SK-N-SH treated with all-trans-retinoic acid at 6 μM for 48 hours (cell line): ENCODE measurements at regions not wholly inside any gene's neighbourhood (a gene's known extent, or its start where the extent isn't known, plus 50 kb on each side); places are given as distances from the start of the nearest gene placed in this dataset.

Experiments used
- ATAC-seq: fragments of 200-7000 bp; cut with Tn5 transposase; 3 replicates; pipeline ENCODE4 v1.9.1; 2020; ENCODE audit warnings: mild to moderate bottlenecking, moderate library complexity
- ARNTL ChIP-seq: fragments of 450-650 bp; formaldehyde crosslinking; IDR thresholded peaks from 2 replicates; pipeline ENCODE4 v1.5.0; 2020; ENCODE audit warnings: low read depth, mild to moderate bottlenecking, moderate library complexity, borderline replicate concordance
- BACH2 ChIP-seq: fragments of 250-450 bp; sonication (Bioruptor Pico); IDR thresholded peaks from 2 replicates; pipeline ENCODE4 v1.9.0; 2021; ENCODE audit warnings: mild to moderate bottlenecking, borderline replicate concordance
- CSDC2 ChIP-seq: fragments of 250-450 bp; sonication (Bioruptor Pico); IDR thresholded peaks from 2 replicates; pipeline ENCODE4 v1.5.0; 2020; ENCODE audit warnings: mild to moderate bottlenecking, moderate library complexity
- ESRRG ChIP-seq: fragments of 250-450 bp; sonication (Bioruptor Pico); IDR thresholded peaks from 2 replicates; pipeline ENCODE4 v1.6.1; 2021; ENCODE audit warnings: mild to moderate bottlenecking
- GLIS3 ChIP-seq: fragments of 250-450 bp; sonication (Bioruptor Pico); IDR thresholded peaks from 2 replicates; pipeline ENCODE4 v1.5.0; 2020; ENCODE audit warnings: mild to moderate bottlenecking, moderate library complexity
- ISL1 ChIP-seq: fragments of 250-450 bp; sonication (Bioruptor Pico); IDR thresholded peaks from 2 replicates; pipeline ENCODE4 v2.1.2; 2022; ENCODE audit warnings: mild to moderate bottlenecking, moderate library complexity
- OSR1 ChIP-seq: fragments of 250-450 bp; sonication (Bioruptor Pico); IDR thresholded peaks from 2 replicates; pipeline ENCODE4 v1.8.0; 2022; ENCODE audit warnings: moderate library complexity, mild to moderate bottlenecking, inconsistent platforms
- PPARA ChIP-seq: fragments of 250-450 bp; sonication (Bioruptor Pico); IDR thresholded peaks from 2 replicates; pipeline ENCODE4 v1.5.0; 2020; ENCODE audit warnings: mild to moderate bottlenecking, borderline replicate concordance
- RARB ChIP-seq: fragments of 250-450 bp; sonication (Bioruptor Pico); IDR thresholded peaks from 2 replicates; pipeline ENCODE4 v1.8.0; 2021; ENCODE audit warnings: mild to moderate bottlenecking, moderate library complexity
- SNAI2 ChIP-seq: fragments of 250-450 bp; sonication (Bioruptor Pico); IDR thresholded peaks from 2 replicates; pipeline ENCODE4 v1.5.0; 2020; ENCODE audit warnings: mild to moderate bottlenecking, moderate library complexity
- TCF4 ChIP-seq: fragments of 250-450 bp; sonication (Bioruptor Pico); IDR thresholded peaks from 2 replicates; pipeline ENCODE4 v1.8.0; 2021; ENCODE audit warnings: mild to moderate bottlenecking, moderate library complexity, borderline replicate concordance
- TOX ChIP-seq: fragments of 250-450 bp; sonication (Bioruptor Pico); IDR thresholded peaks from 2 replicates; pipeline ENCODE4 v1.8.0; 2021; ENCODE audit warnings: mild to moderate bottlenecking, moderate library complexity, borderline replicate concordance
- ZC3H10 ChIP-seq: fragments of 250-450 bp; sonication (Bioruptor Pico); IDR thresholded peaks from 2 replicates; pipeline ENCODE4 v1.5.1; 2021; ENCODE audit warnings: mild to moderate bottlenecking, moderate library complexity
- ZFP3 ChIP-seq: fragments of 250-450 bp; sonication (Bioruptor Pico); IDR thresholded peaks from 2 replicates; pipeline ENCODE4 v1.5.0; 2020; ENCODE audit warnings: mild to moderate bottlenecking, moderate library complexity
- ZFP30 ChIP-seq: fragments of 450-650 bp; formaldehyde crosslinking; IDR thresholded peaks from 2 replicates; pipeline ENCODE4 v1.5.0; 2022; ENCODE audit warnings: mild to moderate bottlenecking, moderate library complexity
- ZNF70 ChIP-seq: fragments of 450-650 bp; formaldehyde crosslinking; IDR thresholded peaks from 2 replicates; pipeline ENCODE4 v1.5.0; 2020; ENCODE audit warnings: mild to moderate bottlenecking, moderate library complexity
- ZNF8 ChIP-seq: fragments of 450-650 bp; formaldehyde crosslinking; IDR thresholded peaks from 2 replicates; pipeline ENCODE4 v1.5.0; 2020; ENCODE audit warnings: mild to moderate bottlenecking, moderate library complexity
- TF ChIP-seq, protein P1 (sequence below): fragments of 250-450 bp; sonication (Bioruptor Pico); IDR thresholded peaks from 2 replicates; pipeline ENCODE4 v1.5.1; 2020; ENCODE audit warnings: low read depth, mild to moderate bottlenecking, moderate library complexity
- TF ChIP-seq, protein P2 (sequence below): fragments of 250-450 bp; sonication (Bioruptor Pico); IDR thresholded peaks from 2 replicates; pipeline ENCODE4 v1.8.0; 2020; ENCODE audit warnings: mild to moderate bottlenecking, moderate library complexity, borderline replicate concordance
- TF ChIP-seq, protein P3 (sequence below): fragments of 250-450 bp; sonication (Bioruptor Pico); IDR thresholded peaks from 2 replicates; pipeline ENCODE4 v1.8.0; 2021; ENCODE audit warnings: low read depth, mild to moderate bottlenecking, moderate library complexity, borderline replicate concordance
- TF ChIP-seq, protein P4 (sequence below): fragments of 250-450 bp; sonication (Bioruptor Pico); IDR thresholded peaks from 2 replicates; pipeline ENCODE4 v1.5.0; 2020; ENCODE audit warnings: mild to moderate bottlenecking, moderate library complexity

DNA sequence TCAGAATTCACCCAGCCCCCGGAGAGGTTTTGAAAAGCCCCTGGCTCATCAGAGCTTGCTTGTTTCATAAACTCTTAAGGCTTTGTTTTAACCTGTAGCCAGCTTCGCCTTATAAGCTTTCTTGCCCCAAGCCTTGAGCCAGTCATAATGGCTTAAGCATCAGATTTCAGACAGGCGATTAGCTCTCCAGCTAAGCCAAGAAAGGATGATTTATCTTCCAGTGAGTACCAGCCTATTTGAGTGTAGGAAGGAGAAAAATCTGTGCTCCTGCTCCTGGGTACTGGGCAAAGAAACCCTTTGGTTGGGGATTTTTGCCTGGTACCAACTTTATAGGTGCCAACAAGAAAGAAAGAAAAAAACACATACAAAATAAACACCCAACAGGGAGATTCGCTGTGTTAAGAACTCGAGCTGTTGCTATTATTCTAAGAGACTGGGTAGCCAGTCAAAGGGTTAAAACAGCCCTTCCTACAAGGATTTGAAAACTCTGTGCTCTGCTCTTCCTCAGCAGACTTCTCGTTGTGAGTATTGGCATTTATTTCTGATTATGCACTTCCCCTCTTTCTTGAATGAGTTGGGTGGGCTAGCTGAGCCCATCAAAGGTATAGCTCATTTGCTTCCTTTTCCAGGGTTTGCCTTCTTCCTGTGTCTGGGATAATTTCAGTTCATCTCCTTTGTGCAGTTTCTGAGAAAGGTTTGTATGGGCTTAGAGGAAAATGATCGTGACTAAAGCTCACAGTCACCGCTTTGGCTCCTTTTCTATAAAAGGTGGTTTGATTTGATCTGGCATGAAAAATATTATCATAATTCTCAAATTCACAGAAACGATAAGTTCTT lies 157.2 kb upstream of the DMRT1 start:
- TF ChIP-seq, protein P1, sequence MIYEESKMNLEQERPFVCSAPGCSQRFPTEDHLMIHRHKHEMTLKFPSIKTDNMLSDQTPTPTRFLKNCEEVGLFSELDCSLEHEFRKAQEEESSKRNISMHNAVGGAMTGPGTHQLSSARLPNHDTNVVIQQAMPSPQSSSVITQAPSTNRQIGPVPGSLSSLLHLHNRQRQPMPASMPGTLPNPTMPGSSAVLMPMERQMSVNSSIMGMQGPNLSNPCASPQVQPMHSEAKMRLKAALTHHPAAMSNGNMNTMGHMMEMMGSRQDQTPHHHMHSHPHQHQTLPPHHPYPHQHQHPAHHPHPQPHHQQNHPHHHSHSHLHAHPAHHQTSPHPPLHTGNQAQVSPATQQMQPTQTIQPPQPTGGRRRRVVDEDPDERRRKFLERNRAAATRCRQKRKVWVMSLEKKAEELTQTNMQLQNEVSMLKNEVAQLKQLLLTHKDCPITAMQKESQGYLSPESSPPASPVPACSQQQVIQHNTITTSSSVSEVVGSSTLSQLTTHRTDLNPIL (CRISPR knock-in tag) = no peak
- no peak for TF ChIP-seq ZNF8 (CRISPR knock-in tag)
- TF ChIP-seq RARB (CRISPR knock-in tag) = no peak
- TF ChIP-seq ZC3H10 (CRISPR knock-in tag) = no peak
- TF ChIP-seq PPARA (CRISPR knock-in tag) = no peak
- no peak for TF ChIP-seq TOX
- TF ChIP-seq ZNF70 (CRISPR knock-in tag) = no peak
- no peak for TF ChIP-seq ESRRG (CRISPR knock-in tag)
- TF ChIP-seq, protein P2, sequence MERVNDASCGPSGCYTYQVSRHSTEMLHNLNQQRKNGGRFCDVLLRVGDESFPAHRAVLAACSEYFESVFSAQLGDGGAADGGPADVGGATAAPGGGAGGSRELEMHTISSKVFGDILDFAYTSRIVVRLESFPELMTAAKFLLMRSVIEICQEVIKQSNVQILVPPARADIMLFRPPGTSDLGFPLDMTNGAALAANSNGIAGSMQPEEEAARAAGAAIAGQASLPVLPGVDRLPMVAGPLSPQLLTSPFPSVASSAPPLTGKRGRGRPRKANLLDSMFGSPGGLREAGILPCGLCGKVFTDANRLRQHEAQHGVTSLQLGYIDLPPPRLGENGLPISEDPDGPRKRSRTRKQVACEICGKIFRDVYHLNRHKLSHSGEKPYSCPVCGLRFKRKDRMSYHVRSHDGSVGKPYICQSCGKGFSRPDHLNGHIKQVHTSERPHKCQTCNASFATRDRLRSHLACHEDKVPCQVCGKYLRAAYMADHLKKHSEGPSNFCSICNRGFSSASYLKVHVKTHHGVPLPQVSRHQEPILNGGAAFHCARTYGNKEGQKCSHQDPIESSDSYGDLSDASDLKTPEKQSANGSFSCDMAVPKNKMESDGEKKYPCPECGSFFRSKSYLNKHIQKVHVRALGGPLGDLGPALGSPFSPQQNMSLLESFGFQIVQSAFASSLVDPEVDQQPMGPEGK (CRISPR knock-in tag) = no peak
- ATAC-seq = peak; percentile 87

DNA sequence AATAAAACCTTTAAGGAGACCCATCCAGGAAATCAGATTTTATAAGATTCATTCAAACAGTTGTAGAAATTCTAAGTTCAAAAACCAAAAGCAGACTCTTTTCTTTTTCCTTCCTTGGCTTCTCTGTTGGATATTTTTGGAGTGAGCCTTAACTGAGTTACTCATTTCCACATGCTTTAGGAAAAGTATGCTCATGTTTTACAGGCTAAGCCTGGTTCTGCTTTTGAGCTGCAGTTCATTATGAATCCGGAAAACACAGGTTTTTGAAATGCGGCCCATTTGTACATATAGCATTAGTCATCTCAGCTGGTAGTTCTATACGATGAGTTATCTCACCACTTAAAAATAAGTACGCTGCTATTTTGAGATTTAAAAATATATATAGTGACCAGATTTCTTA lies 156.6 kb upstream of the DMRT1 start:
- no peak for TF ChIP-seq OSR1 (CRISPR knock-in tag)
- TF ChIP-seq ZC3H10 (CRISPR knock-in tag) = no peak
- TF ChIP-seq, protein P2 (CRISPR knock-in tag) = no peak
- TF ChIP-seq RARB (CRISPR knock-in tag) = no peak
- TF ChIP-seq ARNTL (CRISPR knock-in tag) = no peak
- no peak for TF ChIP-seq TOX
- TF ChIP-seq ZFP30 (CRISPR knock-in tag) = no peak
- peak; percentile 84 for ATAC-seq

DNA sequence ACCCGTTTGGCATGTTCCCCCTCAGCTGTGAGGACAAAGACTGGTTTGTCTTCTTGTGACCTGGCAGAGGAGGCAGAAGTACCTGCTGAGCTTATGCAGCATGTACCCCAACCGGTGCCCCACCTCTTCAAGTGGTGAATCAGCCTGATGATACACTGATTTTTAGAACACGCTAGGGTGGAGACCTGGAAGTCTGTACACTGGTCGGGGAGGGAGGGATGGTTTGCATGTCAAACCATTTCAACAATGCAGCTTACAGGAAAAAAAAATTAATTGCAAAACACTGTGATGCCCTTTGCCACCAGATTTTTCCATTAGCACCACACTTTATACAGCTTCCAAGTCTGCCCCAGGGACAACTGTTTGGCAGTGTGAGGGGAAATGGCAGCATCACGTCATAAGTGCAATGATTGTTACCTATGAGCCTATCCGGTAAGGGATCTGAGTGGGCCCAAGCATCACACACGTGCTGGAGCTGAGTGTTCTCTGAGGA lies 155.1 kb upstream of the DMRT1 start:
- no peak for TF ChIP-seq ZFP30 (CRISPR knock-in tag)
- no peak for TF ChIP-seq TOX
- no peak for TF ChIP-seq ZFP3 (CRISPR knock-in tag)
- no peak for ATAC-seq

DNA sequence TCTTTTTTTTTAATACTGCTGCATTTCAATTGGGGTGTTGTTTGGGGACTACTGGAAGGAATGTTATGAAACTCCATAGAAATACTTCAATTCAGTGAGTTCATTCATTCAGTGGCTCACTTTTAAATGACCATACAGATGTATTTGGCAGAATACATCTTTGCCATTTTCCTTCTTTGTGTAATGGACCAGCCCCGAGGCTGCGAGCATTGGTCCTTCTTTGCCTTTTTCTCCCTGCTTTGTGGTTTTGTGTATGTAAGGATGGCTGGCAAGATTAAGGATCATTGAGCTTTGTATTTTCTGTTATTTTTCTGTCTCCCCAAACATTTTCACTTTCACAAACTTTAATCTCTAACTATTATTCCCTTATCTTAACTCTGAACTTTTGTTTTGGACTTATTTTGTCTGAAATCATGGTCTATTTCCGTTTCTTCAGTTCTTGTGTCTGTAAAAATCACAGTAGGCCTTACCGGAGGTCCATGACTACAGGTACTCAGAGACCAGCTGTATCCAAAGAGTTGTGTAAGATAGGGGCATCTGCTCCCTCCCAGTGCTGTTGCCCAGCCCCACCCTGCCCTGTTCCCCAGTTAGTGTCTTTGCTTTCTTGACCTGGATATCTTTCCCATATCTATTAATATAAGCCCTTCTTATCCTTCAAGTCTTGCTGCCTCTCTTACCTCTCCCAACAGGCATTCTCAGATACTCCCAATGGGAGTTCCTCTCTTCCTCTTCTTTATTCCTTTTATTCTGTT lies 154.3 kb upstream of the DMRT1 start:
- no peak for ATAC-seq
- no peak for TF ChIP-seq OSR1 (CRISPR knock-in tag)
- TF ChIP-seq ISL1 (CRISPR knock-in tag) = no peak
- no peak for TF ChIP-seq SNAI2 (CRISPR knock-in tag)
- TF ChIP-seq, protein P2 (CRISPR knock-in tag) = no peak
- no peak for TF ChIP-seq GLIS3 (CRISPR knock-in tag)
- TF ChIP-seq ZFP30 (CRISPR knock-in tag) = no peak
- TF ChIP-seq RARB (CRISPR knock-in tag) = no peak
- TF ChIP-seq TOX = no peak
- TF ChIP-seq ZC3H10 (CRISPR knock-in tag) = no peak
- TF ChIP-seq ZNF8 (CRISPR knock-in tag) = no peak
- no peak for TF ChIP-seq PPARA (CRISPR knock-in tag)
- no peak for TF ChIP-seq TCF4 (CRISPR knock-in tag)
- TF ChIP-seq ESRRG (CRISPR knock-in tag) = no peak
- no peak for TF ChIP-seq ZFP3 (CRISPR knock-in tag)
- TF ChIP-seq, protein P3, sequence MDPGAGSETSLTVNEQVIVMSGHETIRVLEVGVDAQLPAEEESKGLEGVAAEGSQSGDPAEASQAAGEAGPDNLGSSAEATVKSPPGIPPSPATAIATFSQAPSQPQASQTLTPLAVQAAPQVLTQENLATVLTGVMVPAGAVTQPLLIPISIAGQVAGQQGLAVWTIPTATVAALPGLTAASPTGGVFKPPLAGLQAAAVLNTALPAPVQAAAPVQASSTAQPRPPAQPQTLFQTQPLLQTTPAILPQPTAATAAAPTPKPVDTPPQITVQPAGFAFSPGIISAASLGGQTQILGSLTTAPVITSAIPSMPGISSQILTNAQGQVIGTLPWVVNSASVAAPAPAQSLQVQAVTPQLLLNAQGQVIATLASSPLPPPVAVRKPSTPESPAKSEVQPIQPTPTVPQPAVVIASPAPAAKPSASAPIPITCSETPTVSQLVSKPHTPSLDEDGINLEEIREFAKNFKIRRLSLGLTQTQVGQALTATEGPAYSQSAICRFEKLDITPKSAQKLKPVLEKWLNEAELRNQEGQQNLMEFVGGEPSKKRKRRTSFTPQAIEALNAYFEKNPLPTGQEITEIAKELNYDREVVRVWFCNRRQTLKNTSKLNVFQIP (CRISPR knock-in tag) = no peak
- TF ChIP-seq, protein P4, sequence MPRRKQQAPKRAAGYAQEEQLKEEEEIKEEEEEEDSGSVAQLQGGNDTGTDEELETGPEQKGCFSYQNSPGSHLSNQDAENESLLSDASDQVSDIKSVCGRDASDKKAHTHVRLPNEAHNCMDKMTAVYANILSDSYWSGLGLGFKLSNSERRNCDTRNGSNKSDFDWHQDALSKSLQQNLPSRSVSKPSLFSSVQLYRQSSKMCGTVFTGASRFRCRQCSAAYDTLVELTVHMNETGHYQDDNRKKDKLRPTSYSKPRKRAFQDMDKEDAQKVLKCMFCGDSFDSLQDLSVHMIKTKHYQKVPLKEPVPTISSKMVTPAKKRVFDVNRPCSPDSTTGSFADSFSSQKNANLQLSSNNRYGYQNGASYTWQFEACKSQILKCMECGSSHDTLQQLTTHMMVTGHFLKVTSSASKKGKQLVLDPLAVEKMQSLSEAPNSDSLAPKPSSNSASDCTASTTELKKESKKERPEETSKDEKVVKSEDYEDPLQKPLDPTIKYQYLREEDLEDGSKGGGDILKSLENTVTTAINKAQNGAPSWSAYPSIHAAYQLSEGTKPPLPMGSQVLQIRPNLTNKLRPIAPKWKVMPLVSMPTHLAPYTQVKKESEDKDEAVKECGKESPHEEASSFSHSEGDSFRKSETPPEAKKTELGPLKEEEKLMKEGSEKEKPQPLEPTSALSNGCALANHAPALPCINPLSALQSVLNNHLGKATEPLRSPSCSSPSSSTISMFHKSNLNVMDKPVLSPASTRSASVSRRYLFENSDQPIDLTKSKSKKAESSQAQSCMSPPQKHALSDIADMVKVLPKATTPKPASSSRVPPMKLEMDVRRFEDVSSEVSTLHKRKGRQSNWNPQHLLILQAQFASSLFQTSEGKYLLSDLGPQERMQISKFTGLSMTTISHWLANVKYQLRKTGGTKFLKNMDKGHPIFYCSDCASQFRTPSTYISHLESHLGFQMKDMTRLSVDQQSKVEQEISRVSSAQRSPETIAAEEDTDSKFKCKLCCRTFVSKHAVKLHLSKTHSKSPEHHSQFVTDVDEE (CRISPR knock-in tag) = no peak
- TF ChIP-seq BACH2 (CRISPR knock-in tag) = no peak
- TF ChIP-seq CSDC2 (CRISPR knock-in tag) = no peak
